ENCODE measurements at regions not wholly inside any gene's neighbourhood (a gene's known extent, or its start where the extent isn't known, plus 50 kb on each side); places are given as distances from the start of the nearest gene placed in this dataset.
A peak's percentile ranks its signal among the peaks of the same experiment; 100 is the strongest.

GRCh38 chr20:60752741-60753420 lies 499.2 kb upstream of the CDH4 start:
- Histone ChIP-seq H2BK20ac (ENCODE audit: low read length) (peak overlapping the region; percentile 0; the same call in 1 of the 2 replicates), H3K27ac (ENCODE audit: low read depth, low read length) (no peak overlapping the region), H3K23me2 (ENCODE audit: low read depth, low read length) (no peaks in the 10 kb centered on the region), H3K18ac (ENCODE audit: extremely low read depth, low read length) (peak overlapping the region; percentile 5; the same call in 1 of the 2 replicates), H3K4ac (replicated peaks; ENCODE audit: insufficient read length, low read depth, low read length) (no peak overlapping the region), H3K4me2 (ENCODE audit: insufficient read depth in 1 of 2, low read depth in 2 of 2, low read length in 2 of 2) (no peak overlapping the region), H3K36me3 (ENCODE audit: control insufficient read depth in 2 of 4, insufficient read depth in 4 of 4, low read length in 3 of 4) (no peaks in the 10 kb centered on the region; a peak in 1 of 8 replicates), H3K79me2 (ENCODE audit: control insufficient read depth in 1 of 2, insufficient read depth in 2 of 2, low read length in 2 of 2) (no peaks in the 10 kb centered on the region), H3K9me3 (ENCODE audit: insufficient read depth in 2 of 2, low read depth in 1 of 2, low read length in 1 of 2) (0 out of 4 replicates have a peak, but pooled peaks cover 0 to 2% of the 10 kb centered on the region in 2 experiments), H3K23ac (ENCODE audit: insufficient read length) (no peak overlapping the region), H4K8ac (ENCODE audit: extremely low read depth, insufficient read depth, low read length) (no peak overlapping the region), H2BK15ac (ENCODE audit: low read length) (no peak overlapping the region; the same call in 1 of the 2 replicates), H2BK5ac (ENCODE audit: low read depth, low read length) (no peak overlapping the region), H3K27me3 (replicated peaks in 1 of 4; ENCODE audit: control insufficient read depth in 3 of 4, extremely low read depth in 1 of 4, insufficient read depth in 3 of 4, low read length in 3 of 4) (peaks cover 0 to 3% (median 0%) of the 10 kb centered on the region in 4 experiments; a peak in 3 of 7 replicates), H3K79me1 (ENCODE audit: low read depth, low read length) (no peaks in the 10 kb centered on the region; the same call in 1 of the 2 replicates), H4K91ac (replicated peaks; ENCODE audit: insufficient read length, low read length) (peak overlapping the region; percentile 27), H3K56ac (replicated peaks; ENCODE audit: insufficient read length, low read depth, low read length) (no peak overlapping the region), H3K4me3 (ENCODE audit: extremely low read depth in 1 of 4, insufficient read depth in 2 of 4, low read depth in 3 of 4, low read length in 4 of 4) (no peak overlapping the region), H2AK5ac (ENCODE audit: low read depth, low read length) (no peak overlapping the region), H2BK12ac (ENCODE audit: low read depth, low read length) (peak overlapping the region; percentile 93; the same call in 1 of the 2 replicates), H3K14ac (ENCODE audit: insufficient read length) (no peak overlapping the region), H2AFZ (ENCODE audit: low read length) (no peak overlapping the region), H2BK120ac (replicated peaks; ENCODE audit: low read depth, low read length) (no peak overlapping the region), H3K4me1 (replicated peaks in 1 of 4; ENCODE audit: control insufficient read depth in 3 of 4, insufficient read depth in 4 of 4, low read length in 3 of 4) (peaks cover 2 to 11% (median 8%) of the 10 kb centered on the region in 4 experiments; a peak in 5 of 7 replicates), H4K20me1 (replicated peaks in 1 of 2; ENCODE audit: control insufficient read depth in 1 of 2, insufficient read depth in 2 of 2, low read length in 2 of 2) (no peaks in the 10 kb centered on the region), H3K9ac (replicated peaks in 1 of 4; ENCODE audit: extremely low read depth in 1 of 4, low read depth in 3 of 4, low read length in 3 of 4) (no peak overlapping the region), H4K5ac (ENCODE audit: insufficient read length, low read depth, low read length) (no peak overlapping the region)
- ChIA-PET CTCF (ENCODE audit: partially characterized antibody) (interaction anchor here (1.2 to 2.6 kb wide), 5 partner anchors 13 to 100 kb away, joined by 3 to 9 read pairs (median 3); no protein-coding TSS in a partner anchor), POLR2A (ENCODE audit: partially characterized antibody) (no interaction called here)
- no peak for TF ChIP-seq CTBP2 (IDR thresholded peaks at IDR 0.05; ENCODE audit: borderline replicate concordance, insufficient read depth, insufficient read length, low read length)
- WGBS, 2 experiments (ENCODE audit: extremely low coverage in 1 of 2, insufficient coverage in 1 of 2, insufficient read length in 1 of 2, insufficient replicate concordance in 2 of 2, low coverage in 1 of 2, low lambda C conversion rate in 2 of 2, missing lambda C conversion rate in 1 of 2): 94% methylated on average over 17 of the region's 17 CpGs; no CpG with 5 or more reads in 1 of the 2 experiments
- DNase-seq (ENCODE audit: low read depth in 1 of 2, low spot score in 2 of 2) (no peak), FAIRE-seq (no peak)

Measured in H1 (cell line).